K562 (cell line): ENCODE measurements at regions not wholly inside any gene's neighbourhood (a gene's known extent, or its start where the extent isn't known, plus 50 kb on each side); places are given as distances from the start of the nearest gene placed in this dataset.

ENCODE experiments used
- ATAC-seq: fragments of 200-7000 bp; cut with Tn5 transposase; 3 replicates; pipeline ENCODE4 v1.9.1; 2020; ENCODE audit warnings: moderate library complexity
- BruUV-seq: library from RNA; stranded (reverse); fragments of 400-500 nt; replicated peaks from 2 replicates; lab custom pipeline; 2021; lab: Mats Ljungman, UMichigan
- CTCF ChIA-PET: fragments of 300-600 bp; formaldehyde crosslinking; extraction: SDS; loops from one replicate; lab custom pipeline; 2021; ENCODE audit warnings: low intra/inter-chr PET ratio; lab: Yijun Ruan, JAX
- POLR2A ChIA-PET: fragments of 300-600, 350-650 bp; sonication (Branson Sonifier 250); formaldehyde crosslinking; extraction: SDS; loops from one replicate; lab custom pipeline; 2021; ENCODE audit warnings: antibody characterized with exemption, inconsistent platforms; lab: Yijun Ruan, JAX
- DNase-seq, 4 experiments: peaks; one replicate each; pipeline versions ENCODE4 v3.0.0 to v3.0.0-alpha.2; 2011 to 2018; ENCODE audit warnings: low spot score in 3 of 4, mixed read lengths in 3 of 4; ENCODE audit errors: extremely low read depth in 1 of 4
- FAIRE-seq: peaks from 2 replicates; lab custom pipeline; 2011; peaks lifted over from hg19 to GRCh38; lab: Jason Lieb, UNC
- H2AFZ ChIP-seq: 2 replicates; pipeline ENCODE4 v1.6.0; 2011; ENCODE audit warnings: low read depth, low read length, control low read depth, inconsistent platforms
- H3K27ac ChIP-seq: fragments of 200-600 bp; 3 replicates; pipeline ENCODE4 v1.8.0; 2011; ENCODE audit warnings: low read depth, mild to moderate bottlenecking, control low read depth, inconsistent platforms, low read length, moderate library complexity, mixed read lengths; ENCODE audit errors: extremely low read depth
- H3K27me3 ChIP-seq, 2 experiments: fragments of 300-600 bp in 1 of 2; 2 replicates in 1 of 2; 3 replicates in 1 of 2; pipeline versions ENCODE4 v1.6.0 to v1.8.0; 2011; ENCODE audit warnings: inconsistent platforms in 2 of 2, low read length in 2 of 2, mild to moderate bottlenecking in 1 of 2, mixed read lengths in 1 of 2, moderate library complexity in 1 of 2; ENCODE audit not compliant: control insufficient read depth in 2 of 2, insufficient read depth in 2 of 2
- H3K36me3 ChIP-seq: fragments of 300-600 bp; 3 replicates; pipeline ENCODE4 v1.8.0; 2011; ENCODE audit warnings: mild to moderate bottlenecking, low read length, inconsistent platforms; ENCODE audit not compliant: control insufficient read depth, insufficient read depth
- H3K4me1 ChIP-seq, 2 experiments: fragments of 200-600 bp in 1 of 2; replicated peaks in 1 of 2; 2 replicates in 1 of 2; 3 replicates in 1 of 2; pipeline versions ENCODE4 v1.5.1 to v1.8.0; 2011; ENCODE audit warnings: inconsistent platforms in 2 of 2, low read length in 2 of 2, mild to moderate bottlenecking in 1 of 2, mixed read lengths in 1 of 2, moderate library complexity in 1 of 2; ENCODE audit not compliant: control insufficient read depth in 2 of 2, insufficient read depth in 2 of 2
- H3K4me2 ChIP-seq: 2 replicates; pipeline ENCODE4 v1.6.1; 2011; ENCODE audit warnings: low read length, control low read depth, inconsistent platforms, mixed read lengths; ENCODE audit not compliant: insufficient read depth
- H3K4me3 ChIP-seq: fragments of 200-600 bp; sonication (generic), shearing (Covaris generic); 2 replicates; pipeline ENCODE4 v1.5.1; 2016; ENCODE audit warnings: control low read depth, inconsistent platforms
- H3K79me2 ChIP-seq: fragments of 200-600 bp; 3 replicates; pipeline ENCODE4 v1.8.0; 2011; ENCODE audit warnings: low read length, inconsistent platforms; ENCODE audit not compliant: control insufficient read depth, insufficient read depth
- H3K9ac ChIP-seq, 2 experiments: 2 replicates each; pipeline versions ENCODE4 v1.6.0 to v1.6.1; 2011; ENCODE audit warnings: low read depth in 2 of 2, low read length in 2 of 2, control low read depth in 1 of 2, inconsistent platforms in 1 of 2, mild to moderate bottlenecking in 1 of 2, mixed read lengths in 1 of 2; ENCODE audit not compliant: insufficient read depth in 1 of 2
- H3K9me1 ChIP-seq: one replicate; pipeline ENCODE4 v1.6.0; 2011; ENCODE audit warnings: inconsistent platforms, mild to moderate bottlenecking, low read length, moderate library complexity; ENCODE audit not compliant: control insufficient read depth, insufficient read depth
- H3K9me3 ChIP-seq: replicated peaks from 2 replicates; pipeline ENCODE4 v1.5.1; 2011; ENCODE audit warnings: low read depth, low read length, inconsistent platforms; ENCODE audit not compliant: control insufficient read depth, insufficient read depth
- H4K20me1 ChIP-seq: replicated peaks from 2 replicates; pipeline ENCODE4 v1.6.1; 2011; ENCODE audit warnings: low read length, inconsistent platforms, mixed read lengths; ENCODE audit not compliant: control insufficient read depth, insufficient read depth
- ARID2 ChIP-seq: fragments of 450-650 bp; IDR thresholded peaks from 2 replicates; pipeline ENCODE4 v1.6.1; 2017; ENCODE audit warnings: antibody characterized with exemption, mild to moderate bottlenecking
- CBFA2T3 ChIP-seq: fragments of 450-650 bp; IDR thresholded peaks from 2 replicates; pipeline ENCODE4 v1.6.1; 2017
- CBX3 ChIP-seq, 2 experiments: IDR thresholded peaks; 1 replicate in 1 of 2; 2 replicates in 1 of 2; pipeline ENCODE4 v1.6.1; 2012; ENCODE audit warnings: inconsistent platforms in 2 of 2, low read length in 2 of 2, borderline replicate concordance in 1 of 2, control low read depth in 1 of 2
- EP300 ChIP-seq: IDR thresholded peaks from 2 replicates; pipeline ENCODE4 v1.6.1; 2012; ENCODE audit warnings: low read length, improper control_type of control experiment
- FOXM1 ChIP-seq, 2 experiments: fragments of 450-650 bp in 1 of 2; sonication (generic) in 1 of 2; formaldehyde crosslinking in 1 of 2; IDR thresholded peaks; 2 replicates each; pipeline versions ENCODE4 v1.6.1 to v1.9.0; 2017 to 2022; ENCODE audit warnings: low read depth in 2 of 2, mild to moderate bottlenecking in 2 of 2, missing genetic modification reagents in 1 of 2, moderate library complexity in 1 of 2
- GABPB2 ChIP-seq: fragments of 250-450 bp; sonication (Bioruptor Pico); conservative IDR thresholded peaks from 2 replicates; pipeline ENCODE4 v1.5.1; 2021; ENCODE audit warnings: mild to moderate bottlenecking
- LCOR ChIP-seq: sonication (generic); formaldehyde crosslinking; IDR thresholded peaks from 2 replicates; pipeline ENCODE4 v1.8.0; 2022; ENCODE audit warnings: mild to moderate bottlenecking, missing genetic modification reagents
- MEIS2 ChIP-seq: fragments of 450-650 bp; IDR thresholded peaks from 2 replicates; pipeline ENCODE4 v1.6.1; 2014; ENCODE audit warnings: mild to moderate bottlenecking; ENCODE audit not compliant: partially characterized antibody
- NCOA1 ChIP-seq: fragments of 450-650 bp; IDR thresholded peaks from 2 replicates; pipeline ENCODE4 v1.6.1; 2016; ENCODE audit warnings: low read depth
- PBX2 ChIP-seq, 2 experiments: IDR thresholded peaks in 1 of 2; conservative IDR thresholded peaks in 1 of 2; 2 replicates each; pipeline ENCODE4 v1.6.1; 2016; ENCODE audit warnings: low read depth in 2 of 2, mild to moderate bottlenecking in 1 of 2, missing compliant biosample characterization in 1 of 2, missing genetic modification characterization in 1 of 2, moderate library complexity in 1 of 2
- PHB ChIP-seq: fragments of 250-450 bp; sonication (Bioruptor Pico); IDR thresholded peaks from 2 replicates; pipeline ENCODE4 v1.5.0; 2021
- PHB2 ChIP-seq: fragments of 450-650 bp; IDR thresholded peaks from 2 replicates; pipeline ENCODE4 v1.6.1; 2017; ENCODE audit warnings: low read depth
- SAFB ChIP-seq: fragments of 200-400 bp; formaldehyde crosslinking; IDR thresholded peaks from 2 replicates; pipeline ENCODE4 v1.6.1; 2017; ENCODE audit warnings: low read depth, low read length, borderline replicate concordance
- SNAPC5 ChIP-seq: fragments of 250-450 bp; sonication (Bioruptor Pico); IDR thresholded peaks from 2 replicates; pipeline ENCODE4 v1.8.0; 2021; ENCODE audit warnings: moderate library complexity, mild to moderate bottlenecking, inconsistent platforms
- TBP ChIP-seq: optimal IDR thresholded peaks from 2 replicates; pipeline ENCODE3; 2011; ENCODE audit warnings: low read depth, low read length, improper control_type of control experiment
- XRCC3 ChIP-seq: fragments of 450-650 bp; IDR thresholded peaks from 2 replicates; pipeline ENCODE4 v1.6.1; 2017; ENCODE audit warnings: mild to moderate bottlenecking, moderate library complexity
- ZKSCAN8 ChIP-seq: fragments of 200-800 bp; sonication (Bioruptor generic); IDR thresholded peaks from 2 replicates; pipeline ENCODE4 v1.6.1; 2016; ENCODE audit warnings: missing genetic modification characterization, missing compliant biosample characterization
- ZNF121 ChIP-seq: sonication (generic); formaldehyde crosslinking; conservative IDR thresholded peaks from 2 replicates; pipeline ENCODE4 v1.8.0; 2022; ENCODE audit warnings: missing genetic modification reagents
- ZNF584 ChIP-seq: fragments of 200-800 bp; sonication (Bioruptor generic); IDR thresholded peaks from 2 replicates; pipeline ENCODE4 v1.6.1; 2016; ENCODE audit warnings: low read depth, mild to moderate bottlenecking, missing genetic modification characterization, missing compliant biosample characterization
- ZNF696 ChIP-seq: fragments of 250-450 bp; sonication (Bioruptor Pico); conservative IDR thresholded peaks from 2 replicates; pipeline ENCODE4 v1.4.0; 2020; ENCODE audit warnings: mild to moderate bottlenecking, moderate library complexity
- ZNF717 ChIP-seq: fragments of 250-450 bp; sonication (Bioruptor Pico); IDR thresholded peaks from 2 replicates; pipeline ENCODE4 v1.5.0; 2021
- WGBS: fragments of 100-300 bp; shearing (Covaris generic); methylation state at CpG from one replicate; pipeline ENCODE4 v1.1.6; 2016; ENCODE audit warnings: low coverage, mixed read lengths; ENCODE audit not compliant: insufficient coverage; ENCODE audit errors: missing lambda C conversion rate; 5-methylcytosine and 5-hydroxymethylcytosine counted together
- in situ Hi-C: fragments of 300-500 bp; cut with MboI; formaldehyde crosslinking; loops from 4 replicates; pipeline ENCODE4 v1.15.0; 2018; ENCODE audit warnings: inconsistent platforms, mixed read lengths
- intact Hi-C: fragments of 100-400 bp; cut with micrococcal nuclease; formaldehyde crosslinking; loops from 2 replicates; pipeline ENCODE4 v1.14.2; 2022

GRCh38 chr1:172727956-172728603 is 69.2 kb downstream of the FASLG start:
- BruUV-seq: no TSS peak
- Histone ChIP-seq H3K4me2 (no peak overlapping the region), H3K79me2 (no peaks in the 10 kb centered on the region), H3K9ac (no peak overlapping the region), H3K27ac (no peak overlapping the region), H4K20me1 (no peaks in the 10 kb centered on the region), H2AFZ (no peak overlapping the region), H3K36me3 (no peaks in the 10 kb centered on the region), H3K4me1 (no peaks in the 10 kb centered on the region; a peak in 2 of 5 replicates), H3K27me3 (no peaks in the 10 kb centered on the region), H3K4me3 (no peak overlapping the region), H3K9me3 (no peaks in the 10 kb centered on the region), H3K9me1 (no peaks in the 10 kb centered on the region)
- FAIRE-seq: peak; percentile 97
- WGBS: 83% methylated on average over 1 of the region's 1 CpG
- ChIA-PET CTCF (interaction anchor here (0.6 kb wide), 1 partner anchor 22 kb away, joined by 3 read pairs; no protein-coding TSS in a partner anchor), POLR2A (interaction anchor here (0.7 kb wide), 1 partner anchor 14 kb away, joined by 3 read pairs; no protein-coding TSS in a partner anchor)
- in situ Hi-C loops: loop anchor here (5.0 to 25.0 kb wide), 2 partner anchors 276 to 1359 kb away; no protein-coding TSS in a partner anchor
- DNase-seq: peak; percentile 57 to 73 (median 67)
- intact Hi-C loops: loop anchor here (1.0 to 5.0 kb wide), 2 partner anchors 278 to 726 kb away; no protein-coding TSS in a partner anchor
- ATAC-seq: peak; percentile 99
- TF ChIP-seq GABPB2 (CRISPR knock-in tag) (no peak), NCOA1 (no peak), FOXM1 (IDR thresholded peaks at IDR 0.05; ENCODE audit: low read depth) (peak; percentile 35; the same call in 1 of the 2 replicates), FOXM1 (CRISPR knock-in tag; IDR thresholded peaks at IDR 0.05; ENCODE audit: low read depth) (no peak), TBP (no peak), SAFB (no peak), ZKSCAN8 (CRISPR knock-in tag) (no peak), CBFA2T3 (no peak), MEIS2 (peak; percentile 33), ZNF121 (CRISPR knock-in tag) (no peak), PHB (CRISPR knock-in tag) (no peak), PBX2 (CRISPR knock-in tag; IDR thresholded peaks at IDR 0.05; ENCODE audit: low read depth) (no peak), PBX2 (tag; conservative IDR thresholded peaks at IDR 0.05; ENCODE audit: low read depth) (no peak), EP300 (no peak), ARID2 (peak; percentile 54; the same call in 1 of the 2 replicates), SNAPC5 (CRISPR knock-in tag) (no peak), ZNF584 (no peak), ZNF696 (no peak), LCOR (CRISPR knock-in tag) (no peak), PHB2 (no peak), CBX3 (IDR thresholded peaks at IDR 0.05; ENCODE audit: borderline replicate concordance in 1 of 2, low read length in 2 of 2) (peak in 1 of 2 experiments; percentile 71; a peak in 2 of 3 replicates), XRCC3 (no peak), ZNF717 (no peak)
